IMR-90 (cell line): ENCODE measurements at regions not wholly inside any gene's neighbourhood (a gene's known extent, or its start where the extent isn't known, plus 50 kb on each side); places are given as distances from the start of the nearest gene placed in this dataset.

Experiments
- ATAC-seq: fragments of 200-7000 bp; cut with Tn5 transposase; 2 replicates; pipeline ENCODE4 v1.9.1; 2020; ENCODE audit warnings: low read depth, mild to moderate bottlenecking, moderate library complexity
- BruUV-seq: library from RNA; stranded (reverse); fragments of 400-500 nt; replicated peaks from 2 replicates; lab custom pipeline; 2021; lab: Mats Ljungman, UMichigan
- CTCF ChIA-PET: fragments of 300-600 bp; formaldehyde crosslinking; extraction: SDS; loops from one replicate; lab custom pipeline; 2021; ENCODE audit warnings: antibody characterized with exemption; lab: Yijun Ruan, JAX
- POLR2A ChIA-PET: fragments of 300-600 bp; sonication (Branson Sonifier 250); formaldehyde crosslinking; loops from one replicate; lab custom pipeline; 2022; ENCODE audit warnings: antibody characterized with exemption; ENCODE audit not compliant: unreplicated experiment; lab: Charles Lee
- DNase-seq: peaks from one replicate; pipeline ENCODE4 v3.0.0; 2013
- H2AFZ ChIP-seq: replicated peaks from 2 replicates; pipeline ENCODE3; 2013; ENCODE audit warnings: low read length, mild to moderate bottlenecking; ENCODE audit not compliant: poor library complexity
- H2AK5ac ChIP-seq: 2 replicates; pipeline ENCODE4 v1.6.1; 2013; ENCODE audit warnings: low read depth, low read length, inconsistent platforms
- H2AK9ac ChIP-seq: replicated peaks from 2 replicates; pipeline ENCODE3; 2013; ENCODE audit warnings: mild to moderate bottlenecking, low read depth, low read length, moderate library complexity; ENCODE audit not compliant: poor library complexity
- H2BK120ac ChIP-seq: 2 replicates; pipeline ENCODE4 v1.6.1; 2013; ENCODE audit warnings: low read depth, low read length, inconsistent platforms
- H2BK15ac ChIP-seq: 3 replicates; pipeline ENCODE4 v1.6.1; 2013; ENCODE audit warnings: low read depth, low read length, inconsistent platforms
- H2BK20ac ChIP-seq: 2 replicates; pipeline ENCODE4 v1.6.1; 2013; ENCODE audit warnings: low read depth, mild to moderate bottlenecking, inconsistent platforms, low read length, moderate library complexity
- H2BK5ac ChIP-seq: 2 replicates; pipeline ENCODE4 v1.6.1; 2013; ENCODE audit warnings: mild to moderate bottlenecking, low read depth, low read length, inconsistent platforms; ENCODE audit not compliant: poor library complexity, severe bottlenecking
- H3K14ac ChIP-seq: replicated peaks from 2 replicates; pipeline ENCODE4 v1.6.1; 2013; ENCODE audit warnings: low read depth, low read length, inconsistent platforms
- H3K18ac ChIP-seq: 2 replicates; pipeline ENCODE4 v1.6.1; 2013; ENCODE audit warnings: low read depth, low read length, control low read depth
- H3K23ac ChIP-seq: 2 replicates; pipeline ENCODE4 v1.6.1; 2013; ENCODE audit warnings: low read depth, low read length, inconsistent platforms
- H3K27ac ChIP-seq: 2 replicates; pipeline ENCODE4 v1.5.1; 2013; ENCODE audit warnings: mild to moderate bottlenecking, control low read depth, low read length; ENCODE audit not compliant: insufficient read depth
- H3K27me3 ChIP-seq: 2 replicates; pipeline ENCODE4 v1.6.1; 2013; ENCODE audit warnings: low read length; ENCODE audit not compliant: control insufficient read depth, insufficient read depth
- H3K36me3 ChIP-seq: 2 replicates; pipeline ENCODE4 v1.6.1; 2013; ENCODE audit warnings: low read length, mixed read lengths; ENCODE audit not compliant: control insufficient read depth, insufficient read depth
- H3K4ac ChIP-seq: 2 replicates; pipeline ENCODE4 v1.6.1; 2013; ENCODE audit warnings: low read depth, low read length, inconsistent platforms
- H3K4me1 ChIP-seq: 2 replicates; pipeline ENCODE4 v1.6.1; 2013; ENCODE audit warnings: low read length, mixed read lengths; ENCODE audit not compliant: control insufficient read depth, insufficient read depth
- H3K4me2 ChIP-seq: 2 replicates; pipeline ENCODE4 v1.6.1; 2013; ENCODE audit warnings: low read depth, mild to moderate bottlenecking, control low read depth, low read length, moderate library complexity
- H3K4me3 ChIP-seq: 2 replicates; pipeline ENCODE4 v1.5.1; 2013; ENCODE audit warnings: low read depth, mild to moderate bottlenecking, control low read depth, low read length, moderate library complexity; ENCODE audit not compliant: insufficient read depth
- H3K56ac ChIP-seq: 2 replicates; pipeline ENCODE4 v1.6.1; 2013; ENCODE audit warnings: low read length, inconsistent platforms; ENCODE audit not compliant: insufficient read depth; ENCODE audit errors: extremely low read depth
- H3K79me1 ChIP-seq, 2 experiments: 2 replicates each; pipeline ENCODE4 v1.6.1; 2013; ENCODE audit warnings: low read length in 2 of 2, inconsistent platforms in 1 of 2, low read depth in 1 of 2
- H3K9ac ChIP-seq: 2 replicates; pipeline ENCODE4 v1.6.1; 2013; ENCODE audit warnings: low read depth, low read length, control low read depth
- H3K9me1 ChIP-seq: 2 replicates; pipeline ENCODE4 v1.6.1; 2013; ENCODE audit warnings: low read length, inconsistent platforms; ENCODE audit not compliant: insufficient read depth
- H3K9me3 ChIP-seq: 2 replicates; pipeline ENCODE4 v1.6.1; 2013; ENCODE audit warnings: low read length; ENCODE audit not compliant: control insufficient read depth, insufficient read depth
- H4K20me1 ChIP-seq: 2 replicates; pipeline ENCODE4 v1.6.1; 2013; ENCODE audit warnings: low read length, inconsistent platforms; ENCODE audit not compliant: insufficient read depth
- H4K5ac ChIP-seq: 2 replicates; pipeline ENCODE4 v1.6.1; 2013; ENCODE audit warnings: mild to moderate bottlenecking, low read depth, low read length, control low read depth
- H4K8ac ChIP-seq, 2 experiments: 2 replicates each; pipeline ENCODE4 v1.6.1; 2013; ENCODE audit warnings: low read depth in 2 of 2, low read length in 2 of 2, control low read depth in 1 of 2, inconsistent platforms in 1 of 2
- H4K91ac ChIP-seq: 2 replicates; pipeline ENCODE4 v1.6.1; 2013; ENCODE audit warnings: low read depth, low read length, inconsistent platforms; ENCODE audit not compliant: insufficient read depth
- BHLHE40 ChIP-seq: fragments of 150-350 bp; IDR thresholded peaks from 2 replicates; pipeline ENCODE4 v1.6.1; 2016; ENCODE audit warnings: mild to moderate bottlenecking, low read depth, low read length
- CEBPB ChIP-seq: IDR thresholded peaks from 2 replicates; pipeline ENCODE4 v1.6.1; 2012; ENCODE audit warnings: low read depth, low read length, improper control_type of control experiment
- CHD1 ChIP-seq: IDR thresholded peaks from 2 replicates; pipeline ENCODE4 v1.6.1; 2012; ENCODE audit warnings: low read depth, low read length, improper control_type of control experiment
- ELK1 ChIP-seq: fragments of 150-350 bp; IDR thresholded peaks from 2 replicates; pipeline ENCODE4 v1.6.1; 2016; ENCODE audit warnings: low read depth, mild to moderate bottlenecking, low read length, moderate library complexity, borderline replicate concordance
- FOS ChIP-seq: fragments of 150-350 bp; IDR thresholded peaks from 2 replicates; pipeline ENCODE4 v1.6.1; 2016; ENCODE audit warnings: low read depth, low read length
- MAFK ChIP-seq: IDR thresholded peaks from 2 replicates; pipeline ENCODE4 v1.6.1; 2012; ENCODE audit warnings: low read depth, low read length, improper control_type of control experiment
- MAZ ChIP-seq: IDR thresholded peaks from 2 replicates; pipeline ENCODE4 v1.6.1; 2012; ENCODE audit warnings: low read depth, mild to moderate bottlenecking, low read length, improper control_type of control experiment, moderate library complexity, borderline replicate concordance
- MXI1 ChIP-seq: IDR thresholded peaks from 2 replicates; pipeline ENCODE4 v1.6.1; 2012; ENCODE audit warnings: low read depth, mild to moderate bottlenecking, low read length, moderate library complexity, borderline replicate concordance
- NFE2L2 ChIP-seq: fragments of 150-350 bp; IDR thresholded peaks from 2 replicates; pipeline ENCODE4 v1.6.1; 2016; ENCODE audit warnings: low read depth, mild to moderate bottlenecking, low read length
- POLR2A ChIP-seq: IDR thresholded peaks from 2 replicates; pipeline ENCODE4 v1.6.1; 2012; ENCODE audit warnings: mild to moderate bottlenecking, low read depth, low read length
- RAD21 ChIP-seq: IDR thresholded peaks from 2 replicates; pipeline ENCODE4 v1.6.1; 2012; ENCODE audit warnings: low read length, improper control_type of control experiment
- RCOR1 ChIP-seq: IDR thresholded peaks from 2 replicates; pipeline ENCODE4 v1.6.1; 2012; ENCODE audit warnings: mild to moderate bottlenecking, low read length, improper control_type of control experiment; ENCODE audit not compliant: insufficient replicate concordance
- RFX5 ChIP-seq: IDR thresholded peaks from 2 replicates; pipeline ENCODE4 v1.8.0; 2012; ENCODE audit warnings: low read depth, mild to moderate bottlenecking, low read length, moderate library complexity
- SMC3 ChIP-seq: fragments of 150-350 bp; IDR thresholded peaks from 2 replicates; pipeline ENCODE4 v1.6.1; 2016; ENCODE audit warnings: low read depth, mild to moderate bottlenecking, antibody characterized with exemption, low read length, moderate library complexity
- USF2 ChIP-seq: fragments of 150-350 bp; IDR thresholded peaks from 2 replicates; pipeline ENCODE4 v1.6.1; 2017; ENCODE audit warnings: mild to moderate bottlenecking, antibody characterized with exemption, low read length, low read depth
- WGBS, 2 experiments: methylation state at CpG; one replicate each; pipeline versions ENCODE4 v1.1.5 to v1.1.7; 2013; ENCODE audit warnings: missing lambda C conversion rate in 2 of 2; ENCODE audit not compliant: insufficient read length in 1 of 2; ENCODE audit errors: extremely low coverage in 2 of 2; 5-methylcytosine and 5-hydroxymethylcytosine counted together
- dilution Hi-C: fragments of 300-500 bp; cut with HindIII; formaldehyde crosslinking; loops from one replicate; pipeline ENCODE4 v1.14.3; 2018; ENCODE audit warnings: low sequenced_read_pairs; ENCODE audit not compliant: unreplicated experiment
- in situ Hi-C: fragments of 300-500 bp; cut with MboI; formaldehyde crosslinking; loops from 3 replicates; pipeline ENCODE4 v1.14.3; 2019; ENCODE audit warnings: low sequenced_read_pairs, inconsistent platforms, mixed read lengths
- intact Hi-C: fragments of 100-400 bp; cut with micrococcal nuclease; formaldehyde crosslinking; loops from 2 replicates; pipeline ENCODE4 v1.10.0; 2022
- TF ChIP-seq, protein P1 (sequence below): conservative IDR thresholded peaks from 2 replicates; pipeline ENCODE4 v1.5.1; 2012; ENCODE audit warnings: mild to moderate bottlenecking, low read depth, low read length, improper control_type of control experiment

DNA sequence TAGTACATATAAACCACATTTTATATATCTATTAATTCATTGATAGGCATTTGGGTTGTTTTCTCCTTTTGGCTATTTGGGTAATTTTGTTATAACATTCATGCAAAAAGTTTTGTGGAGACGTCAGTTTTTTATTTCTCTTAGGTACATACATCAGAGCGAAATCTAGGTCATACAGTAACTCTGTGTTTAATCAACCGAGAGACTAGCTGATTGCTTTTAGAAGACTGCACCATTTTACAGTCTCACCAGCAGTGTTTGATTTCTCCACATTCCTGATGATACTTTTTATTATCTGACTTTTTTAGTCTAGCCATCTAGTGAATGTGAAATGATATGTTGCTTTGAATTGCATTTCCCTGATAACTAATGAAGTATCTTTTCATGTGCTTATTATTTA, 1019.3 kb downstream of the NSUN3 start:
- TF ChIP-seq CEBPB: no peak
- no peak for TF ChIP-seq NFE2L2
- no peak for TF ChIP-seq CHD1
- TF ChIP-seq RFX5: no peak
- no peak for TF ChIP-seq MXI1
- no peak for TF ChIP-seq MAFK
- TF ChIP-seq RCOR1: no peak
- TF ChIP-seq ELK1: no peak
- no peak for TF ChIP-seq POLR2A
- no peak for TF ChIP-seq FOS
- no peak for TF ChIP-seq MAZ
- TF ChIP-seq, protein P1, sequence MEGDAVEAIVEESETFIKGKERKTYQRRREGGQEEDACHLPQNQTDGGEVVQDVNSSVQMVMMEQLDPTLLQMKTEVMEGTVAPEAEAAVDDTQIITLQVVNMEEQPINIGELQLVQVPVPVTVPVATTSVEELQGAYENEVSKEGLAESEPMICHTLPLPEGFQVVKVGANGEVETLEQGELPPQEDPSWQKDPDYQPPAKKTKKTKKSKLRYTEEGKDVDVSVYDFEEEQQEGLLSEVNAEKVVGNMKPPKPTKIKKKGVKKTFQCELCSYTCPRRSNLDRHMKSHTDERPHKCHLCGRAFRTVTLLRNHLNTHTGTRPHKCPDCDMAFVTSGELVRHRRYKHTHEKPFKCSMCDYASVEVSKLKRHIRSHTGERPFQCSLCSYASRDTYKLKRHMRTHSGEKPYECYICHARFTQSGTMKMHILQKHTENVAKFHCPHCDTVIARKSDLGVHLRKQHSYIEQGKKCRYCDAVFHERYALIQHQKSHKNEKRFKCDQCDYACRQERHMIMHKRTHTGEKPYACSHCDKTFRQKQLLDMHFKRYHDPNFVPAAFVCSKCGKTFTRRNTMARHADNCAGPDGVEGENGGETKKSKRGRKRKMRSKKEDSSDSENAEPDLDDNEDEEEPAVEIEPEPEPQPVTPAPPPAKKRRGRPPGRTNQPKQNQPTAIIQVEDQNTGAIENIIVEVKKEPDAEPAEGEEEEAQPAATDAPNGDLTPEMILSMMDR: no peak
- no peak for TF ChIP-seq USF2
- TF ChIP-seq RAD21: no peak
- TF ChIP-seq BHLHE40: no peak
- no peak for TF ChIP-seq SMC3
- Histone ChIP-seq H4K20me1 (no peaks in the 10 kb centered on the region), H3K9me1 (no peaks in the 10 kb centered on the region), H2AFZ (no peak overlapping the region), H3K79me1 (no peaks in the 10 kb centered on the region), H3K14ac (no peak overlapping the region), H3K9ac (no peak overlapping the region), H3K18ac (no peak overlapping the region), H4K91ac (no peak overlapping the region), H3K9me3 (no peaks in the 10 kb centered on the region; the same call in 1 of the 2 replicates), H2BK15ac (no peak overlapping the region), H3K23ac (no peak overlapping the region), H2BK5ac (no peak overlapping the region), H3K4me3 (no peak overlapping the region), H2AK9ac (no peak overlapping the region), H3K4ac (no peak overlapping the region), H2AK5ac (no peak overlapping the region), H2BK120ac (no peak overlapping the region), H3K4me1 (no peaks in the 10 kb centered on the region), H4K8ac (no peak overlapping the region), H3K36me3 (no peaks in the 10 kb centered on the region), H2BK20ac (no peak overlapping the region), H3K27me3 (no peaks in the 10 kb centered on the region), H3K56ac (no peak overlapping the region), H3K4me2 (no peak overlapping the region), H4K5ac (no peak overlapping the region), H3K27ac (no peak overlapping the region)
- WGBS, 2 experiments: no CpG with 5 or more reads among the region's 3 CpGs
- POLR2A ChIA-PET: no interaction called here
- dilution Hi-C loops: no loop called here
- in situ Hi-C loops: no loop called here
- intact Hi-C loops: no loop called here
- ATAC-seq: no peak
- DNase-seq: no peak
- CTCF ChIA-PET: no interaction called here
- BruUV-seq: no TSS peak
